A549 (cell line): ENCODE measurements at regions not wholly inside any gene's neighbourhood (a gene's known extent, or its start where the extent isn't known, plus 50 kb on each side); places are given as distances from the start of the nearest gene placed in this dataset.

Source experiments
- ATAC-seq, 2 experiments: fragments of 200-7000 bp in 1 of 2; fragments of >200 bp in 1 of 2; cut with Nextera tagmentation in 1 of 2; cut with Tn5 transposase in 1 of 2; 3 replicates each; pipeline versions ENCODE4 v1.8.0 to v1.9.1; 2018 to 2020; ENCODE audit warnings: mild to moderate bottlenecking in 1 of 2, moderate library complexity in 1 of 2
- CTCF ChIA-PET: fragments of 300-600 bp; sonication (Branson Sonifier 250); formaldehyde crosslinking; extraction: SDS; loops from one replicate; lab custom pipeline; 2021; ENCODE audit warnings: antibody characterized with exemption, inconsistent platforms; lab: Yijun Ruan, JAX
- POLR2A ChIA-PET: fragments of 350-600 bp; formaldehyde crosslinking; extraction: SDS; loops from one replicate; lab custom pipeline; 2021; ENCODE audit warnings: antibody characterized with exemption, inconsistent platforms; lab: Yijun Ruan, JAX
- DNase-seq, 2 experiments: peaks; one replicate each; pipeline versions ENCODE4 v3.0.0 to v3.0.0-alpha.2; 2011 to 2016; ENCODE audit warnings: low read depth in 1 of 2, low spot score in 1 of 2
- FAIRE-seq: peaks from 2 replicates; lab custom pipeline; 2011; peaks lifted over from hg19 to GRCh38; lab: Jason Lieb, UNC
- H3K27ac ChIP-seq, 2 experiments: fragments of >200 bp; sonication (Bioruptor Twin); formaldehyde crosslinking; 3 replicates each; pipeline ENCODE4 v1.5.1; 2016 to 2017
- H3K4me1 ChIP-seq: fragments of >200 bp; sonication (Bioruptor Twin); formaldehyde crosslinking; 3 replicates; pipeline ENCODE4 v1.6.1; 2016
- H3K4me2 ChIP-seq: fragments of >200 bp; sonication (Bioruptor Twin); formaldehyde crosslinking; 3 replicates; pipeline ENCODE4 v1.6.1; 2016
- H3K4me3 ChIP-seq: fragments of >200 bp; sonication (Bioruptor Twin); formaldehyde crosslinking; 3 replicates; pipeline ENCODE4 v1.5.1; 2016
- H3K9me3 ChIP-seq: fragments of >200 bp; sonication (Bioruptor Twin); formaldehyde crosslinking; 3 replicates; pipeline ENCODE4 v1.6.1; 2016
- ATOH8 ChIP-seq: fragments of 250-450 bp; sonication (Bioruptor Pico); IDR thresholded peaks from 2 replicates; pipeline ENCODE4 v1.5.0; 2020; ENCODE audit warnings: low read depth, mild to moderate bottlenecking, moderate library complexity
- BCL3 ChIP-seq: fragments of >200 bp; sonication (Bioruptor Twin); formaldehyde crosslinking; IDR thresholded peaks from 3 replicates; pipeline ENCODE4 v1.6.1; 2016
- BHLHE40 ChIP-seq: IDR thresholded peaks from 2 replicates; pipeline ENCODE4 v1.6.1; 2012; ENCODE audit warnings: low read depth, low read length, inconsistent platforms
- CHD2 ChIP-seq: fragments of 150-350 bp; IDR thresholded peaks from 2 replicates; pipeline ENCODE4 v1.6.1; 2014; ENCODE audit warnings: low read length; ENCODE audit not compliant: partially characterized antibody
- CHD4 ChIP-seq: fragments of 200-600 bp; sonication (generic); IDR thresholded peaks from 2 replicates; pipeline ENCODE4 v1.6.1; 2016; ENCODE audit warnings: antibody characterized with exemption, mild to moderate bottlenecking, borderline replicate concordance
- EHF ChIP-seq: fragments of 250-450 bp; sonication (Bioruptor Pico); IDR thresholded peaks from 2 replicates; pipeline ENCODE4 v1.5.0; 2020; ENCODE audit warnings: mild to moderate bottlenecking
- EP300 ChIP-seq, 2 experiments: fragments of >200 bp; sonication (Bioruptor Twin); formaldehyde crosslinking; IDR thresholded peaks; 2 replicates in 1 of 2; 3 replicates in 1 of 2; pipeline ENCODE4 v1.6.1; 2016 to 2017
- ESRRA ChIP-seq: fragments of 150-350 bp; IDR thresholded peaks from 2 replicates; pipeline ENCODE4 v1.6.1; 2014; ENCODE audit warnings: mild to moderate bottlenecking, low read length, borderline replicate concordance
- GATA3 ChIP-seq: IDR thresholded peaks from 2 replicates; pipeline ENCODE4 v1.6.1; 2012; ENCODE audit warnings: borderline replicate concordance
- HMGXB4 ChIP-seq: fragments of 250-450 bp; sonication (Bioruptor Pico); IDR thresholded peaks from 2 replicates; pipeline ENCODE4 v1.5.0; 2021; ENCODE audit warnings: mild to moderate bottlenecking, moderate library complexity, borderline replicate concordance
- HOXA7 ChIP-seq: fragments of 250-450 bp; sonication (Bioruptor Pico); IDR thresholded peaks from 2 replicates; pipeline ENCODE4 v1.5.0; 2020; ENCODE audit warnings: mild to moderate bottlenecking, moderate library complexity
- MAX ChIP-seq: IDR thresholded peaks from 2 replicates; pipeline ENCODE4 v1.6.1; 2012
- MYC ChIP-seq: IDR thresholded peaks from 2 replicates; pipeline ENCODE4 v1.6.1; 2012; ENCODE audit warnings: mild to moderate bottlenecking, inconsistent platforms, low read length, improper control_type of control experiment, borderline replicate concordance
- RAD21 ChIP-seq, 2 experiments: fragments of >200 bp in 1 of 2; sonication (Bioruptor Twin) in 1 of 2; formaldehyde crosslinking in 1 of 2; IDR thresholded peaks in 1 of 2; conservative IDR thresholded peaks in 1 of 2; 2 replicates in 1 of 2; 3 replicates in 1 of 2; pipeline ENCODE4 v1.6.1; 2012 to 2018; ENCODE audit warnings: inconsistent platforms in 1 of 2
- RCOR1 ChIP-seq: fragments of 150-350 bp; IDR thresholded peaks from 2 replicates; pipeline ENCODE4 v1.6.1; 2014; ENCODE audit warnings: antibody characterized with exemption, low read length, low read depth
- REST ChIP-seq: fragments of 200-600 bp; sonication (generic); IDR thresholded peaks from 2 replicates; pipeline ENCODE4 v1.6.1; 2016; ENCODE audit warnings: antibody characterized with exemption, mild to moderate bottlenecking, moderate library complexity
- RNF2 ChIP-seq: fragments of 200-600 bp; sonication (generic); IDR thresholded peaks from 2 replicates; pipeline ENCODE4 v1.6.1; 2016; ENCODE audit warnings: low read depth, mild to moderate bottlenecking, antibody characterized with exemption, moderate library complexity, borderline replicate concordance
- TFCP2L1 ChIP-seq: fragments of 250-450 bp; sonication (Bioruptor Pico); IDR thresholded peaks from 2 replicates; pipeline ENCODE4 v1.5.0; 2021; ENCODE audit warnings: mild to moderate bottlenecking
- WGBS: methylation state at CpG from one replicate; pipeline ENCODE4 v1.1.6; 2017; ENCODE audit errors: missing lambda C conversion rate; 5-methylcytosine and 5-hydroxymethylcytosine counted together

GRCh38 chr18:78713069-78713468 lies 266.5 kb upstream of the SALL3 start:
- POLR2A ChIA-PET = no interaction called here
- no peak for ATAC-seq
- CTCF ChIA-PET = no interaction called here

GRCh38 chr18:78713726-78714125 lies 265.9 kb upstream of the SALL3 start:
- Histone ChIP-seq H3K4me2 (no peak overlapping the region), H3K4me1 (no peaks in the 10 kb centered on the region), H3K4me3 (no peak overlapping the region), H3K27ac (no peak overlapping the region), H3K9me3 (no peaks in the 10 kb centered on the region)
- ATAC-seq (no peak), FAIRE-seq (no peak), DNase-seq (no peak)
- WGBS = 39% methylated on average over 9 of the region's 9 CpGs
- POLR2A ChIA-PET = no interaction called here
- TF ChIP-seq CHD2 = no peak
- TF ChIP-seq EHF (CRISPR knock-in tag) = no peak
- TF ChIP-seq MYC = no peak
- TF ChIP-seq RCOR1 = no peak
- no peak for TF ChIP-seq ESRRA
- TF ChIP-seq BHLHE40 = no peak
- no peak for TF ChIP-seq MAX
- TF ChIP-seq RAD21 (conservative IDR thresholded peaks at IDR 0.05 in 1 of 2, IDR thresholded peaks at IDR 0.05 in 1 of 2) = no peak
- no peak for TF ChIP-seq BCL3
- TF ChIP-seq HOXA7 = no peak
- TF ChIP-seq EP300 (IDR thresholded peaks at IDR 0.05) = no peak
- TF ChIP-seq TFCP2L1 (CRISPR knock-in tag) = no peak
- no peak for TF ChIP-seq ATOH8 (CRISPR knock-in tag)
- no peak for TF ChIP-seq HMGXB4 (CRISPR knock-in tag)
- no peak for TF ChIP-seq GATA3
- CTCF ChIA-PET = no interaction called here

More at GRCh38 chr18:78713069-78713468, 266.5 kb upstream of the SALL3 start:
- Histone ChIP-seq H3K27ac (no peak overlapping the region), H3K9me3 (no peaks in the 10 kb centered on the region), H3K4me1 (no peaks in the 10 kb centered on the region), H3K4me2 (no peak overlapping the region), H3K4me3 (no peak overlapping the region)
- no peak for FAIRE-seq
- no peak for TF ChIP-seq RNF2
- TF ChIP-seq REST = peak; percentile 78
- TF ChIP-seq CHD4 = no peak
- WGBS = 5% methylated on average over 6 of the region's 6 CpGs
- no peak for DNase-seq
